ENCODE measurements at regions not wholly inside any gene's neighbourhood (a gene's known extent, or its start where the extent isn't known, plus 50 kb on each side); places are given as distances from the start of the nearest gene placed in this dataset.

- no peaks in the 10 kb centered on the region for H3K27me3 ChIP-seq (ENCODE audit: insufficient read depth)
- Mint-ChIP-seq H3K36me3 (ENCODE audit: low read depth) (no peaks in the 10 kb centered on the region), H3K27ac (no peak overlapping the region), H3K27me3 (ENCODE audit: insufficient read depth, low read depth, poor library complexity) (peaks cover under 1% of the 10 kb centered on the region), H3K4me3 (no peak overlapping the region), H3K9me3 (no peaks in the 10 kb centered on the region), H3K4me1 (no peaks in the 10 kb centered on the region)
- no peaks in the 10 kb centered on the region for H3F3A ChIP-seq (replicated peaks; ENCODE audit: low read depth)
- TF ChIP-seq JUNB (IDR thresholded peaks at IDR 0.05; ENCODE audit: unreplicated experiment) (no peak), ZNF114 (CRISPR knock-in tag; IDR thresholded peaks at IDR 0.05) (no peak), ZNF331 (CRISPR knock-in tag; IDR thresholded peaks at IDR 0.05; ENCODE audit: low read depth) (no peak), EZH2 (IDR thresholded peaks at IDR 0.05; ENCODE audit: low read depth, unreplicated experiment) (no peak), CREB1 (CRISPR knock-in tag; IDR thresholded peaks at IDR 0.05; ENCODE audit: low read depth) (no peak), ZNF462 (CRISPR knock-in tag; IDR thresholded peaks at IDR 0.05) (no peak)
- TF ChIP-seq, protein P1, sequence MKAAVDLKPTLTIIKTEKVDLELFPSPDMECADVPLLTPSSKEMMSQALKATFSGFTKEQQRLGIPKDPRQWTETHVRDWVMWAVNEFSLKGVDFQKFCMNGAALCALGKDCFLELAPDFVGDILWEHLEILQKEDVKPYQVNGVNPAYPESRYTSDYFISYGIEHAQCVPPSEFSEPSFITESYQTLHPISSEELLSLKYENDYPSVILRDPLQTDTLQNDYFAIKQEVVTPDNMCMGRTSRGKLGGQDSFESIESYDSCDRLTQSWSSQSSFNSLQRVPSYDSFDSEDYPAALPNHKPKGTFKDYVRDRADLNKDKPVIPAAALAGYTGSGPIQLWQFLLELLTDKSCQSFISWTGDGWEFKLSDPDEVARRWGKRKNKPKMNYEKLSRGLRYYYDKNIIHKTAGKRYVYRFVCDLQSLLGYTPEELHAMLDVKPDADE (IDR thresholded peaks at IDR 0.05): no peak
- TF ChIP-seq, protein P2, sequence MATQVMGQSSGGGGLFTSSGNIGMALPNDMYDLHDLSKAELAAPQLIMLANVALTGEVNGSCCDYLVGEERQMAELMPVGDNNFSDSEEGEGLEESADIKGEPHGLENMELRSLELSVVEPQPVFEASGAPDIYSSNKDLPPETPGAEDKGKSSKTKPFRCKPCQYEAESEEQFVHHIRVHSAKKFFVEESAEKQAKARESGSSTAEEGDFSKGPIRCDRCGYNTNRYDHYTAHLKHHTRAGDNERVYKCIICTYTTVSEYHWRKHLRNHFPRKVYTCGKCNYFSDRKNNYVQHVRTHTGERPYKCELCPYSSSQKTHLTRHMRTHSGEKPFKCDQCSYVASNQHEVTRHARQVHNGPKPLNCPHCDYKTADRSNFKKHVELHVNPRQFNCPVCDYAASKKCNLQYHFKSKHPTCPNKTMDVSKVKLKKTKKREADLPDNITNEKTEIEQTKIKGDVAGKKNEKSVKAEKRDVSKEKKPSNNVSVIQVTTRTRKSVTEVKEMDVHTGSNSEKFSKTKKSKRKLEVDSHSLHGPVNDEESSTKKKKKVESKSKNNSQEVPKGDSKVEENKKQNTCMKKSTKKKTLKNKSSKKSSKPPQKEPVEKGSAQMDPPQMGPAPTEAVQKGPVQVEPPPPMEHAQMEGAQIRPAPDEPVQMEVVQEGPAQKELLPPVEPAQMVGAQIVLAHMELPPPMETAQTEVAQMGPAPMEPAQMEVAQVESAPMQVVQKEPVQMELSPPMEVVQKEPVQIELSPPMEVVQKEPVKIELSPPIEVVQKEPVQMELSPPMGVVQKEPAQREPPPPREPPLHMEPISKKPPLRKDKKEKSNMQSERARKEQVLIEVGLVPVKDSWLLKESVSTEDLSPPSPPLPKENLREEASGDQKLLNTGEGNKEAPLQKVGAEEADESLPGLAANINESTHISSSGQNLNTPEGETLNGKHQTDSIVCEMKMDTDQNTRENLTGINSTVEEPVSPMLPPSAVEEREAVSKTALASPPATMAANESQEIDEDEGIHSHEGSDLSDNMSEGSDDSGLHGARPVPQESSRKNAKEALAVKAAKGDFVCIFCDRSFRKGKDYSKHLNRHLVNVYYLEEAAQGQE (IDR thresholded peaks at IDR 0.05; ENCODE audit: unreplicated experiment): no peak
- H3K36me3 ChIP-seq (ENCODE audit: insufficient read depth): no peaks in the 10 kb centered on the region
- H4K20me1 ChIP-seq (replicated peaks; ENCODE audit: insufficient read depth): no peaks in the 10 kb centered on the region
- DNase-seq (ENCODE audit: low spot score) (no peak), ATAC-seq (no peak)
- no peak overlapping the region for H3K4me3 ChIP-seq
- no peak overlapping the region for H2AFZ ChIP-seq
- H3K9me2 ChIP-seq (ENCODE audit: insufficient read depth): no peaks in the 10 kb centered on the region
- no peaks in the 10 kb centered on the region for H3K79me2 ChIP-seq (replicated peaks; ENCODE audit: insufficient read depth)
- H3K27ac ChIP-seq (ENCODE audit: low read depth): no peak overlapping the region
- no peaks in the 10 kb centered on the region for H3K4me1 ChIP-seq (ENCODE audit: insufficient read depth)
- no peak overlapping the region for H3K4me2 ChIP-seq
Measured at GRCh38 chr4:175369087-175369486, 443.0 kb downstream of the GPM6A start.

Measured in GM23338 (cell line).